GM12878 (cell line): ENCODE measurements at regions not wholly inside any gene's neighbourhood (a gene's known extent, or its start where the extent isn't known, plus 50 kb on each side); places are given as distances from the start of the nearest gene placed in this dataset.

ENCODE experiments used
- BCL3 ChIP-seq: IDR thresholded peaks from 2 replicates; pipeline ENCODE4 v1.6.1; 2011; ENCODE audit warnings: borderline replicate concordance, low read depth, mild to moderate bottlenecking, moderate library complexity, low read length; ENCODE audit not compliant: insufficient read depth, poor library complexity, severe bottlenecking
- FOS ChIP-seq: IDR thresholded peaks from 3 replicates; pipeline ENCODE4 v1.6.1; 2011; ENCODE audit warnings: borderline replicate concordance; ENCODE audit not compliant: insufficient read length; ENCODE audit errors: extremely low read depth
- KDM1A ChIP-seq: fragments of 200-600 bp; sonication (generic); IDR thresholded peaks from 2 replicates; pipeline ENCODE4 v1.6.1; 2016; ENCODE audit warnings: borderline replicate concordance
- REST ChIP-seq: IDR thresholded peaks from 2 replicates; pipeline ENCODE4 v1.6.1; 2012; ENCODE audit warnings: mild to moderate bottlenecking, low read depth, low read length
- STAT3 ChIP-seq: IDR thresholded peaks from 2 replicates; pipeline ENCODE4 v1.6.1; 2011; ENCODE audit warnings: low read depth, low read length, improper control_type of control experiment

GRCh38 chr10:30534465-30535144 is 94.9 kb downstream of the LYZL2 start (continued):
- TF ChIP-seq BCL3, result no peak
- TF ChIP-seq FOS, result no peak
- TF ChIP-seq KDM1A, result no peak
- TF ChIP-seq REST, result no peak
- TF ChIP-seq STAT3, result no peak
